AG09309 (cell line): ENCODE measurements at regions not wholly inside any gene's neighbourhood (a gene's known extent, or its start where the extent isn't known, plus 50 kb on each side); places are given as distances from the start of the nearest gene placed in this dataset.
"Not testable (repeated sequence)": the region's sequence is repeated elsewhere in the genome, so short reads cannot be mapped to it uniquely, and the experiment has no call there.

ENCODE experiments used
- DNase-seq: peaks from one replicate; pipeline ENCODE4 v3.0.0-alpha.2; 2010; ENCODE audit warnings: low read depth
- H3K4me3 ChIP-seq: 2 replicates; pipeline ENCODE4 v1.5.1; 2011; ENCODE audit warnings: mild to moderate bottlenecking, low read depth, low read length, moderate library complexity; ENCODE audit not compliant: control insufficient read depth
- CTCF ChIP-seq: IDR thresholded peaks from 2 replicates; pipeline ENCODE4 v1.5.1; 2011; ENCODE audit warnings: mild to moderate bottlenecking, low read depth, low read length, inconsistent platforms; ENCODE audit not compliant: insufficient read depth, control insufficient read depth; ENCODE audit errors: missing control alignments

GRCh38 chr2:55802067-55802466, 108.4 kb upstream of the PNPT1 start:
- TF ChIP-seq CTCF, result no peak
- DNase-seq, result no peak
- no peak overlapping the region for H3K4me3 ChIP-seq

GRCh38 chr2:55801436-55801835, 107.8 kb upstream of the PNPT1 start:
- DNase-seq, result no peak
- no peak overlapping the region for H3K4me3 ChIP-seq
- TF ChIP-seq CTCF, result no peak

- DNase-seq, result not testable (repeated sequence)
Measured at GRCh38 chr2:55799624-55800023, 106.0 kb upstream of the PNPT1 start.

GRCh38 chr2:55796121-55796520, 102.5 kb upstream of the PNPT1 start:
- no peak for DNase-seq
- TF ChIP-seq CTCF, result no peak

More at GRCh38 chr2:55799624-55800023, 106.0 kb upstream of the PNPT1 start:
- H3K4me3 ChIP-seq, result not testable (repeated sequence)

GRCh38 chr2:55793602-55794001, 100.0 kb upstream of the PNPT1 start:
- not testable (repeated sequence) for H3K4me3 ChIP-seq, DNase-seq

More at GRCh38 chr2:55796121-55796520, 102.5 kb upstream of the PNPT1 start:
- no peak overlapping the region for H3K4me3 ChIP-seq

GRCh38 chr2:55786280-55786679, 92.6 kb upstream of the PNPT1 start:
- no peak for DNase-seq
- TF ChIP-seq CTCF, result no peak

GRCh38 chr2:55783751-55784150, 90.1 kb upstream of the PNPT1 start:
- H3K4me3 ChIP-seq, DNase-seq: not testable (repeated sequence)

More at GRCh38 chr2:55786280-55786679, 92.6 kb upstream of the PNPT1 start:
- no peak overlapping the region for H3K4me3 ChIP-seq

GRCh38 chr2:55782528-55783173, 89.0 kb upstream of the PNPT1 start:
- DNase-seq, result no peak
- H3K4me3 ChIP-seq, result no peak overlapping the region
- TF ChIP-seq CTCF, result no peak

GRCh38 chr2:55781542-55781941, 87.9 kb upstream of the PNPT1 start:
- no peak for TF ChIP-seq CTCF
- no peak for DNase-seq
- H3K4me3 ChIP-seq, result no peak overlapping the region
